ENCODE measurements at regions not wholly inside any gene's neighbourhood (a gene's known extent, or its start where the extent isn't known, plus 50 kb on each side); places are given as distances from the start of the nearest gene placed in this dataset.

- TF ChIP-seq POLR2AphosphoS5 (IDR thresholded peaks at IDR 0.05; ENCODE audit: insufficient read depth in 1 of 2, low read depth in 1 of 2) (no peak), CTCF (IDR thresholded peaks at IDR 0.05) (no peak), POLR2A (IDR thresholded peaks at IDR 0.05) (no peak)
- Histone ChIP-seq H3K9me3 (no peaks in the 10 kb centered on the region), H3K27me3 (no peaks in the 10 kb centered on the region), H3K4me1 (no peaks in the 10 kb centered on the region), H3K27ac (no peak overlapping the region), H3K4me3 (no peak overlapping the region), H3K36me3 (no peaks in the 10 kb centered on the region)
- intact Hi-C loops (cut with DNase I) = loop anchor here (10.0 kb wide), 1 partner anchor 1653 kb away; no protein-coding TSS in a partner anchor
- peak in 1 of 2 donors; percentile 79 for DNase-seq (ENCODE audit: extremely low spot score in 2 of 2)
These were observed 76.3 kb upstream of the IGLL5 start for GRCh38 chr22:22811016-22812009.

GRCh38 chr22:22812031-22812905, 75.3 kb upstream of the IGLL5 start:
- intact Hi-C loops (cut with DNase I) = loop anchor here (10.0 kb wide), 1 partner anchor 1653 kb away; no protein-coding TSS in a partner anchor
- no peaks in the 10 kb centered on the region for H3K36me3 ChIP-seq
- H3K9me3 ChIP-seq = no peaks in the 10 kb centered on the region
- DNase-seq (ENCODE audit: extremely low spot score in 2 of 2) = peak in 1 of 2 donors; percentile 49
- no peak overlapping the region for H3K27ac ChIP-seq
- H3K4me1 ChIP-seq = no peaks in the 10 kb centered on the region
- no peak overlapping the region for H3K4me3 ChIP-seq
- H3K27me3 ChIP-seq = no peaks in the 10 kb centered on the region
- no peak for TF ChIP-seq POLR2A (IDR thresholded peaks at IDR 0.05)
- no peak for TF ChIP-seq CTCF (IDR thresholded peaks at IDR 0.05)
- no peak for TF ChIP-seq POLR2AphosphoS5 (IDR thresholded peaks at IDR 0.05; ENCODE audit: insufficient read depth in 1 of 2, low read depth in 1 of 2)

GRCh38 chr22:22813126-22814075, 74.2 kb upstream of the IGLL5 start:
- no peaks in the 10 kb centered on the region for H3K27me3 ChIP-seq
- H3K36me3 ChIP-seq = no peaks in the 10 kb centered on the region
- H3K4me3 ChIP-seq = no peak overlapping the region
- no peak overlapping the region for H3K27ac ChIP-seq
- no peaks in the 10 kb centered on the region for H3K9me3 ChIP-seq
- peak in 1 of 2 donors; percentile 56 for DNase-seq (ENCODE audit: extremely low spot score in 2 of 2)
- H3K4me1 ChIP-seq = no peaks in the 10 kb centered on the region
- TF ChIP-seq CTCF (IDR thresholded peaks at IDR 0.05) (no peak), POLR2A (IDR thresholded peaks at IDR 0.05) (no peak)
- intact Hi-C loops (cut with DNase I) = loop anchor here (10.0 kb wide), 1 partner anchor 1651 kb away; no protein-coding TSS in a partner anchor

GRCh38 chr22:22814666-22815396, 72.8 kb upstream of the IGLL5 start:
- DNase-seq (ENCODE audit: extremely low spot score in 2 of 2) = peak in 1 of 2 donors; percentile 54
- intact Hi-C loops (cut with DNase I) = loop anchor here (10.0 kb wide), 1 partner anchor 1650 kb away; no protein-coding TSS in a partner anchor
- Histone ChIP-seq H3K9me3 (no peaks in the 10 kb centered on the region), H3K27ac (no peak overlapping the region), H3K4me1 (no peaks in the 10 kb centered on the region), H3K4me3 (no peak overlapping the region), H3K36me3 (no peaks in the 10 kb centered on the region), H3K27me3 (no peaks in the 10 kb centered on the region)
- TF ChIP-seq POLR2A (IDR thresholded peaks at IDR 0.05) = no peak
- no peak for TF ChIP-seq POLR2AphosphoS5 (IDR thresholded peaks at IDR 0.05; ENCODE audit: insufficient read depth in 1 of 2, low read depth in 1 of 2)
- no peak for TF ChIP-seq CTCF (IDR thresholded peaks at IDR 0.05)
